NB4 (cell line): ENCODE measurements at regions not wholly inside any gene's neighbourhood (a gene's known extent, or its start where the extent isn't known, plus 50 kb on each side); places are given as distances from the start of the nearest gene placed in this dataset.

Source experiments
- POLR2A ChIP-seq: IDR thresholded peaks from 2 replicates; pipeline ENCODE4 v1.6.1; 2011; ENCODE audit warnings: mild to moderate bottlenecking; ENCODE audit not compliant: insufficient read length; ENCODE audit errors: extremely low read depth
- TF ChIP-seq, protein P1 (sequence below): IDR thresholded peaks from one replicate; pipeline ENCODE4 v1.5.1; 2012; ENCODE audit warnings: low read depth, low read length
- TF ChIP-seq, protein P2 (sequence below): IDR thresholded peaks from 2 replicates; pipeline ENCODE4 v1.6.1; 2011; ENCODE audit warnings: low read depth, low read length

- TF ChIP-seq, protein P1, sequence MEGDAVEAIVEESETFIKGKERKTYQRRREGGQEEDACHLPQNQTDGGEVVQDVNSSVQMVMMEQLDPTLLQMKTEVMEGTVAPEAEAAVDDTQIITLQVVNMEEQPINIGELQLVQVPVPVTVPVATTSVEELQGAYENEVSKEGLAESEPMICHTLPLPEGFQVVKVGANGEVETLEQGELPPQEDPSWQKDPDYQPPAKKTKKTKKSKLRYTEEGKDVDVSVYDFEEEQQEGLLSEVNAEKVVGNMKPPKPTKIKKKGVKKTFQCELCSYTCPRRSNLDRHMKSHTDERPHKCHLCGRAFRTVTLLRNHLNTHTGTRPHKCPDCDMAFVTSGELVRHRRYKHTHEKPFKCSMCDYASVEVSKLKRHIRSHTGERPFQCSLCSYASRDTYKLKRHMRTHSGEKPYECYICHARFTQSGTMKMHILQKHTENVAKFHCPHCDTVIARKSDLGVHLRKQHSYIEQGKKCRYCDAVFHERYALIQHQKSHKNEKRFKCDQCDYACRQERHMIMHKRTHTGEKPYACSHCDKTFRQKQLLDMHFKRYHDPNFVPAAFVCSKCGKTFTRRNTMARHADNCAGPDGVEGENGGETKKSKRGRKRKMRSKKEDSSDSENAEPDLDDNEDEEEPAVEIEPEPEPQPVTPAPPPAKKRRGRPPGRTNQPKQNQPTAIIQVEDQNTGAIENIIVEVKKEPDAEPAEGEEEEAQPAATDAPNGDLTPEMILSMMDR, result no peak
- TF ChIP-seq POLR2A, result no peak
- TF ChIP-seq, protein P2, sequence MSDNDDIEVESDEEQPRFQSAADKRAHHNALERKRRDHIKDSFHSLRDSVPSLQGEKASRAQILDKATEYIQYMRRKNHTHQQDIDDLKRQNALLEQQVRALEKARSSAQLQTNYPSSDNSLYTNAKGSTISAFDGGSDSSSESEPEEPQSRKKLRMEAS, result no peak
These were observed 162.1 kb downstream of the RAB11FIP2 start for GRCh38 chr10:117884592-117884991.
